CD4-positive, alpha-beta T cell (primary cell): ENCODE measurements at regions not wholly inside any gene's neighbourhood (a gene's known extent, or its start where the extent isn't known, plus 50 kb on each side); places are given as distances from the start of the nearest gene placed in this dataset.

Experiments used
- ATAC-seq: fragments of 200-7000 bp; cut with Tn5 transposase; one replicate; pipeline ENCODE4 v1.10.0; 2022; ENCODE audit warnings: mild to moderate bottlenecking; ENCODE audit not compliant: poor library complexity
- CTCF ChIA-PET: fragments of 350-600 bp; sonication (Branson Sonifier 250); formaldehyde crosslinking; loops from one replicate; lab custom pipeline; 2021; ENCODE audit warnings: antibody characterized with exemption, inconsistent platforms; lab: Charles Lee
- POLR2A ChIA-PET: fragments of 350-600 bp; sonication (Branson Sonifier 250); formaldehyde crosslinking; loops from one replicate; lab custom pipeline; 2021; ENCODE audit warnings: antibody characterized with exemption, inconsistent platforms; lab: Charles Lee
- DNase-seq, 14 experiments: peaks; one replicate each; pipeline ENCODE4 v3.0.0-alpha.2; 2013 to 2020; ENCODE audit warnings: mixed read lengths in 2 of 14
- H3K27ac ChIP-seq, 2 donors: one replicate each; pipeline versions ENCODE4 v1.5.1 to v1.7.0; 2013; ENCODE audit warnings: low read length in 2 of 2, low read depth in 1 of 2, mild to moderate bottlenecking in 1 of 2
- H3K27me3 ChIP-seq, 2 experiments: 1 replicate in 1 of 2; 2 replicates in 1 of 2; pipeline versions ENCODE4 v1.6.1 to v1.7.0; 2013; ENCODE audit warnings: low read length in 2 of 2, control low read depth in 1 of 2, mild to moderate bottlenecking in 1 of 2, moderate library complexity in 1 of 2; ENCODE audit not compliant: insufficient read depth in 2 of 2, control insufficient read depth in 1 of 2
- H3K36me3 ChIP-seq: one replicate; pipeline ENCODE4 v1.6.1; 2013; ENCODE audit warnings: low read length, control low read depth; ENCODE audit not compliant: insufficient read depth
- H3K4me1 ChIP-seq: one replicate; pipeline ENCODE4 v1.6.1; 2013; ENCODE audit warnings: low read length, control low read depth; ENCODE audit not compliant: insufficient read depth
- H3K4me3 ChIP-seq: one replicate; pipeline ENCODE4 v1.5.1; 2013; ENCODE audit warnings: mild to moderate bottlenecking, low read length, moderate library complexity
- H3K9me3 ChIP-seq, 2 experiments: 1 replicate in 1 of 2; 2 replicates in 1 of 2; pipeline versions ENCODE4 v1.6.1 to v1.7.0; 2013; ENCODE audit warnings: low read length in 2 of 2, mild to moderate bottlenecking in 2 of 2, control low read depth in 1 of 2, moderate library complexity in 1 of 2; ENCODE audit not compliant: control insufficient read depth in 1 of 2, insufficient read depth in 1 of 2
- H3K27ac Mint-ChIP-seq: one replicate; pipeline ENCODE4 v1.8.0; 2020; ENCODE audit warnings: mixed read lengths
- H3K27me3 Mint-ChIP-seq: one replicate; pipeline ENCODE4 v1.8.0; 2021; ENCODE audit warnings: mixed read lengths
- H3K36me3 Mint-ChIP-seq: one replicate; pipeline ENCODE4 v1.8.0; 2021; ENCODE audit warnings: low read depth, mixed read lengths
- H3K4me1 Mint-ChIP-seq: one replicate; pipeline ENCODE4 v1.8.0; 2021; ENCODE audit warnings: low read depth, mixed read lengths
- H3K4me3 Mint-ChIP-seq: one replicate; pipeline ENCODE4 v1.8.0; 2020; ENCODE audit warnings: mild to moderate bottlenecking, mixed read lengths
- H3K9me3 Mint-ChIP-seq: one replicate; pipeline ENCODE4 v1.8.0; 2020; ENCODE audit warnings: mixed read lengths
- CTCF ChIP-seq: fragments of 200-600 bp; IDR thresholded peaks from one replicate; pipeline ENCODE4 v1.8.0; 2022; ENCODE audit warnings: antibody characterized with exemption, mild to moderate bottlenecking
- intact Hi-C, 2 experiments: fragments of 100-400 bp; cut with DNase I in 1 of 2; cut with micrococcal nuclease in 1 of 2; formaldehyde crosslinking; loops; one replicate each; pipeline versions ENCODE4 v1.15.1 to v1.9.0; 2023 to 2025; cut with DNase I, micrococcal nuclease

GRCh38 chr9:118751077-118751847 is 618.0 kb downstream of the BRINP1 start:
- ATAC-seq (no peak), DNase-seq (no peak)
- CTCF ChIA-PET: no interaction called here
- Histone ChIP-seq H3K27me3 (no peaks in the 10 kb centered on the region), H3K9me3 (peaks cover 4 to 9% of the 10 kb centered on the region in 2 experiments), H3K27ac (no peak overlapping the region), H3K4me3 (no peak overlapping the region), H3K4me1 (no peaks in the 10 kb centered on the region), H3K36me3 (no peaks in the 10 kb centered on the region)
- H3K27ac Mint-ChIP-seq: no peak overlapping the region
- peaks cover 17% of the 10 kb centered on the region for H3K9me3 Mint-ChIP-seq
- H3K4me3 Mint-ChIP-seq: no peak overlapping the region
- H3K36me3 Mint-ChIP-seq: no peaks in the 10 kb centered on the region
- H3K4me1 Mint-ChIP-seq: no peaks in the 10 kb centered on the region
- no peaks in the 10 kb centered on the region for H3K27me3 Mint-ChIP-seq
- no peak for TF ChIP-seq CTCF
- intact Hi-C loops: no loop called here
- POLR2A ChIA-PET: no interaction called here

GRCh38 chr9:118751848-118752223 is 617.4 kb downstream of the BRINP1 start:
- no peak for DNase-seq
- Mint-ChIP-seq H3K4me1 (no peaks in the 10 kb centered on the region), H3K9me3 (peaks cover 17% of the 10 kb centered on the region), H3K27ac (no peak overlapping the region), H3K4me3 (no peak overlapping the region), H3K27me3 (no peaks in the 10 kb centered on the region), H3K36me3 (no peaks in the 10 kb centered on the region)
- Histone ChIP-seq H3K36me3 (no peaks in the 10 kb centered on the region), H3K27ac (no peak overlapping the region), H3K4me3 (no peak overlapping the region), H3K9me3 (peaks cover 4 to 9% of the 10 kb centered on the region in 2 experiments), H3K27me3 (no peaks in the 10 kb centered on the region), H3K4me1 (no peaks in the 10 kb centered on the region)
- intact Hi-C loops: no loop called here
- POLR2A ChIA-PET: no interaction called here
- CTCF ChIA-PET: no interaction called here
- no peak for TF ChIP-seq CTCF
- no peak for ATAC-seq

GRCh38 chr9:118761016-118761790 is 608.0 kb downstream of the BRINP1 start:
- no peaks in the 10 kb centered on the region for H3K4me1 Mint-ChIP-seq
- peaks cover 10% of the 10 kb centered on the region for H3K9me3 Mint-ChIP-seq
- H3K4me1 ChIP-seq: no peaks in the 10 kb centered on the region
- H3K27ac Mint-ChIP-seq: no peak overlapping the region
- no peak for TF ChIP-seq CTCF
- no peaks in the 10 kb centered on the region for H3K36me3 ChIP-seq
- no peaks in the 10 kb centered on the region for H3K36me3 Mint-ChIP-seq
- no peak overlapping the region for H3K4me3 Mint-ChIP-seq
- no peak for DNase-seq
- POLR2A ChIA-PET: no interaction called here
- H3K27me3 ChIP-seq: no peaks in the 10 kb centered on the region
- intact Hi-C loops: no loop called here
- H3K9me3 ChIP-seq: peaks cover 5 to 6% of the 10 kb centered on the region in 2 experiments
- CTCF ChIA-PET: no interaction called here
- ATAC-seq: no peak
- H3K27me3 Mint-ChIP-seq: no peaks in the 10 kb centered on the region
- H3K4me3 ChIP-seq: no peak overlapping the region
- H3K27ac ChIP-seq: no peak overlapping the region
